Kidney capillary endothelial cell (primary cell): ENCODE measurements at regions not wholly inside any gene's neighbourhood (a gene's known extent, or its start where the extent isn't known, plus 50 kb on each side); places are given as distances from the start of the nearest gene placed in this dataset.
"Not testable (repeated sequence)": the region's sequence is repeated elsewhere in the genome, so short reads cannot be mapped to it uniquely, and the experiment has no call there.

Experiments
- DNase-seq: peaks from one replicate; pipeline ENCODE4 v3.0.0-alpha.2; 2018; ENCODE audit warnings: low spot score

DNA sequence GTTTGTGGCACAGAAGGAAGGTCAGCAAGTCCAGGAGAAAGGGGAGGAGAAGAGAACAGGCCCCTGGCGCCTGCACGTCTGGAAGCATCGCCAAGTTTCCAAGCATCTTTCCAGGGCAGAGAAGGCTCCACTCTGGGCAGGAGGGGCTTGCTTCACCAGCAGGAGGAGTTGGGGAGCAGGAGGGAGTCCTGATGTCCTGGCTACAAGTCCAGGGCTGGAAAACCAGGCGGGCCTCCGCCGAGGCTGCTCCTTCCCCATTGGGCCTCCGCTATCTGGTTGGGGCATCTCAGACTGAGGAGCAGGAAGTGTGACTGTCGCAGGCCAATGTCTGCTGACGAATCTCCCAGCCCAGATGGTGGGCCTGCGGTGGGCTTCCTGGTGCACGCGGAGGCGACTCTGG, 421.9 kb downstream of the PREX1 start:
- DNase-seq, result no peak

DNA sequence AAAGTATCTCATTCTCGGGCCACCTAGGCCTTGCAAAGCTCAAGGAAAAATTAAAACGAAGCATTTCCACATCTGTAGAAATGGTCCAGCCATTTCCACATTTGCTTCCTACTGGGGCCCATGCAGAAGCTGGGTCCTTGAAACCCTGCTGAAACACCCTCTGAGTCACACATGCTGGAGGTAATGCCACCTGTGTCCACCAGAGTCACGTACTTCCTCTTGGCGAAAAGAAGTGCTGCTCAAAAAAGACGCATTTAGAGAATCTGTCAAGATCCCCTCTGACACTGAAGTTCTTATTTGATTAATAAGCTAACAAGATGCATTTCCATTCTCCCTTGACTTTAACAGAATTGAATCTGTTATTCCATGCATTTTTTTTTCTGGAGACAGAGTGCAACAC, 423.2 kb downstream of the PREX1 start:
- no peak for DNase-seq

DNA sequence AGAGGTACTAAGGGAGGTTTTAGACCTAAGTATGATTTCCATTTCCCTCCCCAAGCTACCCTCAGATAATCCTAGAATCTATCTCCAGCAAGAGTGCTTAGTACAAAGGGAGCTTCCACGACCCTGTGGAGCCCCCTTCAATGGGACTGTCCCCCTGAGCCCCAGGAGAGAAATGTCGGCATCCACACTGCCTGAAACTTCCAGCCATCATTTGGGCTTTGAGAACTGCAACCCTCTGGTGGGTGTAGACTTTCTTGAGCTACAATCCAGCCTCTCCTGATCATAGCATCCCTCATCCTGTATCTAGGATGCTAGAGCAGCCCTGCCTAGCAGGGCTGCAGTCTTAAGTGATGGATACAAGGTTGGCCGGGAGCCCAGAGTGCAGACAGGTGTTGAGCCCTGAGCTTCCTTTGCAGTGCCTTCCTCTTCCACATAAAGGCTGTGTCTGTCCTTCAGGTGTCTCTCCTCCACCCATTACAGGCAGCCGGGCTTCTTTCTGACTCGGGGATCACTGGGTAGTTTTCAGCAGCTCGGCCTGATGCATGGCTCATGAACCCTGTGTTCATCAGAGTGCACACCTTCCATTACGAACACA, 424.5 kb downstream of the PREX1 start:
- DNase-seq, result no peak

DNA sequence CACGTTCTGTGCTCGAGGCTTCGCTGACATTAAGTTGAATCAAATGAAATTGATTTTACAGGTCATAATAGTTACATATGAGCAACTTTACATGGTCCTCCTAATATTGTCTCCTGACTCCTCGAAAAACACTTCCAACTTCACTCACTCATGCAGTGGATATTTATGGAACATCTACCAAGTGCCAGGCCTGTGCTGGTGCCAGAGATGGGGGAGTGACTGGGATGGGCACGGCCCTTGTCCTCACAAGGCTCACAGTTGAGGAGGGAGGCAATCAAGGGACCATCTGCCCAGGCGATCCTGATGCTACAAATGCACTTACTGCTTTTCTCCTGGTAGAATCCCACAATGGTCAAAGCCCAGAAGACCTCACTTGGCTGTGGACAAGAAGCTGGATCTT, 426.4 kb downstream of the PREX1 start:
- no peak for DNase-seq

DNA sequence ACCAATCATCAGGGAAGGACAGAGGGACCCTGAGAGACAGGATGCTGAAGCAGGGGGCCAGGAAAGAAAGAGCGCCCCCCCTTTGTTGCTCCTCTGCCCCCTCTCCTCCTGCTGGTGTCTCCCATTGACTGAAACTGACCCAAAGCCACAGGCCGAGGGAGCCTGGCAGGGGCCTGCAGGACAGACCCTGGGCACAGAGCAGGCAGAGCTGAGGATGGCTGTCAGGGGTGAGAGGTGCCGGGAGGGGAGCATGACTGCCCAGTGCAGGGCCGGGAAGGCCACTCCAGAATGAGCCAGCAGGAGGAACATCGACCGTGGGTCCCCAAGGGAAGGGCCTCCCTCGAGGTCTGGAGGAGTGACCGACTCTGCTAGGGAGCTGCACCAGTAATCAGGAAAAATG, 427.8 kb downstream of the PREX1 start:
- no peak for DNase-seq

DNA sequence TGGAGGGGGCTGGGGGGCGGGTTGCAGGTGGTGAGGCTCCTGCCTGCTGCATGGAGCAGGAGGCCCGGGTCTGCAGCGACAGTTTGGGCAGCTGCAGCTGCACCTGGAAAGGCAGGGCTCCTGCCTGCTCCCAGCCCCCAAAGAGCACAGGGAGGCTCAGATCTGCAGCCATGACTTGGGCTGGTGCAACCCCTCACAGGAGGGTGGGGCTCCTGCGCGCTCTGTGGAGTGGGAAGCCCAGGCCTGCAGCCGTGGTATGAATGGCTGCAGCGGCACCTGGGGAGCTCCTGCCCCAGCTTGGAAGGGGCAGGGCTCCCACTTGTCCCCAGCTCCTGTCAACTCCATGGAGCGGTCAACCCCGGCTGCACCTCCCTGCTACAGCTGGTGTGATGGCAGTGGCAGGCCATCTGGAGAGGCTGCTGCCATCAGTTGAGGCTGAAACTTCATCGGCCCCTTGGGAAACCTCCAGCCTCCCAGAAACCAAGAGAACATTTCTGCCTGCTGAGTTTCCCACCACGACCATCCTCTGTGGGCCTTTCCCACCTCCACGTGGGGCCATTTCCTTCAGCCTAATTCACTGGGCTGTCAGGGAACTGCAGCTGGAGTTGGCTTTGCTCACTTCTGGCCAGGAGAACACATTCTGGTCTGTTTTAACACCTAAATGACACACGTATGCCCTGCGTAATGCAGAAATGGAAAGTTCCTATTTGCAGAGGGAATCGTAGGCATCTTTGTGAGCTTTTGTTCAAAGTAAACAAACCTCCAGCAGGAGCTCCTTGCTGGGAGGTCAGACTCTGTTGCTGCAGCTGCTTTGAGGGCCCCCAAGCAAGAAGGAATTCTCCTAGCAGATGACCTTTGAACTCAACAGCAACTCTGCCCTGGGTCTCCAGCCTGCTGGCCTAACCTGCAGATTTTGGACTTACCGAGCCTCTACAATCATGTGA, 429.0 kb downstream of the PREX1 start:
- DNase-seq, result no peak

DNA sequence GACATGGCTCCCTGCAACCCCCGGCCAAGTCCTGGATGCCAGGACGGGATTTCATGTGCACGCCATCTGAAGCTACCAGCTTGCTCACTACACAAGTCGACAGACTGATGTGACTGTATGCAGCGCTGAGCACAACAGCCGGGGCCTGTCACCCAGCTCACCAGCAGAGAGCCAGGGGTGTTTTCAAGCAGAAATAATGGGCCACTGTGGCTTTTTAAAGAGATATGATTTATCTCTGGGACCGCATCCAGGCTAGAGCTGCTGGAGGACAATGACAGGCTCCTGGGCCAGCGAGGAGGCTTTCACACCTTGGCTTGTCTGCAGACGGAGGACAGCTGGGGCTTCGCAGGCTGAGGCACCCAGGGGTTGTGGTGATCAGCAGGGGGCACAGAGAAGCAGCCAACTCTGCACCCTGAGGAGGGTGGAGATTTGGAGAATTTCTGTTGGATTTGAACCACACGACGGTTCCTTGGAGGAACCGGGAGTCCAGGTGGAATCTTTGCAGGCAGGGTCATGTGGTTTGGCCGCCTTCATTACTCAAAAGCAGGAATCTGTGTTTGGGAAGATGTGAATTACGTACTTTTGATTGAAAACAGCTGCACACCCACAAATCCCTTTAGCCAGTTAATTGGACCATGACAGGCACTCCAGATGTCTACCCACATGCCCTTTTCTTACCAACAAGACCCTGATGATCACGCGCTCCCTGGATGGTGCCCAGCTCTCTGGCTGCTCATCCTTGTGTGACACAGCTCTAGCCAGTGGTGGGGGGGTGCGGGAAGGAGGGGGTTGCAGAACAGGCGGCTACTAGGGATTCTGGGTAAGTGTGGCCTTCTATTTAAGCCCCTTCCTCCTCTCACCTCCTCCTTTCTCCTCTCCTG, 430.6 kb downstream of the PREX1 start:
- DNase-seq, result not testable (repeated sequence)

DNA sequence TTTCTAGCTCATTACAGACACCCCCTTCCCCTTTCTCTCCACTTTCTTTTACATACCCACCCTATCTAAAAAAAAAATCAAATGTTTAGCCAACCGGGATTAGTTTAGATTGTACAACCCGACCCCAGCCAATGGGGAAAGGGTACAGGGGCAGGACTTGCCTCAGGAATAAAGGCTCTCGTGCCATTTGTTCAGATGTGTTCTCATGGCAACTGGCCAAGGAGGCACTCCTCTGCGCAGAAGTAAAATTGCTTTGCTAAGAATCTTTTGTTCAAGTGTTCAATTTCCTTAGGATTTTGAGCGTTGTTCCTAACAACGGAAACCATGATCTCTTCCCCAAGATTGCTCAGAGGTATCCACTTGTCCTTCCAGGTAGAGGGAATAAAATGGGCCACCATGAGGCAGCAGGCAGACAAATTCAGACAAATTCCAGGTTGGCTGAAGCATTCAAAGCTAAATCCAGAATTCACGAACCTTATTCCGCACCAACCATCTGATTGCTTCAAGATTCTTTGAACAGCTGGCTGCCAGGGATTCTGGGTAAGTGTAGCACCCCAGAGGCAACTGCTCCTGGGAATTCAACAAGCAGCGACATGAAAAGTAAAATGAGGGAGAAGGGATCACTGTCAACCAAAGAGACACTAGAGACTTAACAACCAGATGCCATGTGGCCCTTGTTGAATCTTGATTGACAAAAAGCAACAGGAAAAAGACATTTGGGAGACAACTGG, 431.8 kb downstream of the PREX1 start:
- no peak for DNase-seq

DNA sequence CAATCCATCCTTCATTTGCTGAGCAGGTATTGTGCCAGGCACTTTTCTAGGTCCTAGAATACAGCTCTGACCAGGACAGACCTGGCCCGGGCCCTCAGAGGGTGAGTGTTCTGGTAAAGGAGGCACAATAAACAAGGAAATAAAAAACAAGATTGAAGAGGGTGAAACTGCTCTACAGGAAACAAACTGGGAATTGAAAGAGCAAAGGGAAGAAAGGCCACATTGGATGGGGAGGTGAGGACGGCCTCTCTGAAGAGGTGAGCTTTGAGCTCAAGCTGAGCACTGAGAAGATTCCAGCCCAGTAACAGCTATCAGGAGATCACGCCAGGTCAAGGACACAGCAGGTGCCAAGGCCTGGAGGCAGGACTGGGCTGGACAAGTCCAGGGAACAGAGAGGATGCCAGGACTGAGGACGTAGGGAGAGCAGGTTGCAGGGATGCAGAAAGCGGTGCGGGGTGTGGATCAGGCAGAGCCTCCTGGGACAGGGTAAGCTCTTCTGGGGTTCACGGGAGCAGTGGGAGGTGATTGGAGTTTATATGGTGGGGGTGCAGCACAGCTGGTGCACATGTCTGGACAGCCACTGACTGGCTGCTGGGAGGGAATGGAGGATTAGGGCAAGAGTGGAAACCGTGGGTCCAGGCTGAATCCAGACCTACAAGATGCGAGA, 433.3 kb downstream of the PREX1 start:
- no peak for DNase-seq

DNA sequence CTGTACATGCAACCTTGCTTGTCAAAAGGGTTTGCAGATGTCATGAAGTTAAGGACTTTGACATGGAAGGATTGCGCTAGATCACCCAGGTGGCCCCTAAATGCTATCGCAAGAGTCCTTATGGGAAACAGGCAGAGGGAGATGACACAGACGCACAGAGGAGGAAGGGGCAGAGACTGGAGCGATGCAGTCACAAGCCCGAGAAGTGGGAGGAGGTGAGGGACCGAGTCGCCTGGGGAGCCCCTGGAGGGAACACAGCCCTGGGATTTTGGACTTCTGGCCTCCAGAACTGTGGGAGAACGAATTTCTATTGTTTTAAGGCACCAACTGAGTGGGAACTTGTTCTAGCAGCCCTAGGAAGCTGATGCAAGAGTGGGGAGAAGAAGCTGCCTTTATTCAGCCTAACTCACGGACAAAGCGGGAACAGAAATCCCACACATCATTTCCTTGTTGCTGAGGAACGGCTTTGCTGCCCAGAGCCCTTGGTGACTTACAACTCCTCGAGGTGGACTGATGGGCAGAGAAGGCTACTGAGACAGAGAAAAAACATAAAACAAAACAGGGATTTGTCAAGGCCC, 434.0 kb downstream of the PREX1 start:
- no peak for DNase-seq

DNA sequence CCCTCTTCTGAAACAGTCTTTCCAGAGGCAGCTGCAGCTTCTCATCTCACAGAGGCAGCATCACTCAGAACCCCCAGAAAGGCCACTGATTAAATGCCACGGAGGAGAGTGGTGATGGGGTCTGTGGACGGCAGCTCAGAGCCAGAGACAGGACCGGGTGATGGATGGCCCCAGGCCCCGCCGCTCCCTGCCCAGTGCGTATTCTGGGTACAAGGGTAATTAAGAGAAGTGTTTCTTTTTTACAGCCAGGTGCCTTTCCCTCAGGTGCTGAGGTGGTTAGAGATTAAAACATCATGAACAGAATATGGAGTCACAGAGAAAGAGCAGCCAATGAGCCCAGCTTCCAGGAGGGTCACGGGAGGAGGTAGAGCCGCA, 434.5 kb downstream of the PREX1 start:
- no peak for DNase-seq

DNA sequence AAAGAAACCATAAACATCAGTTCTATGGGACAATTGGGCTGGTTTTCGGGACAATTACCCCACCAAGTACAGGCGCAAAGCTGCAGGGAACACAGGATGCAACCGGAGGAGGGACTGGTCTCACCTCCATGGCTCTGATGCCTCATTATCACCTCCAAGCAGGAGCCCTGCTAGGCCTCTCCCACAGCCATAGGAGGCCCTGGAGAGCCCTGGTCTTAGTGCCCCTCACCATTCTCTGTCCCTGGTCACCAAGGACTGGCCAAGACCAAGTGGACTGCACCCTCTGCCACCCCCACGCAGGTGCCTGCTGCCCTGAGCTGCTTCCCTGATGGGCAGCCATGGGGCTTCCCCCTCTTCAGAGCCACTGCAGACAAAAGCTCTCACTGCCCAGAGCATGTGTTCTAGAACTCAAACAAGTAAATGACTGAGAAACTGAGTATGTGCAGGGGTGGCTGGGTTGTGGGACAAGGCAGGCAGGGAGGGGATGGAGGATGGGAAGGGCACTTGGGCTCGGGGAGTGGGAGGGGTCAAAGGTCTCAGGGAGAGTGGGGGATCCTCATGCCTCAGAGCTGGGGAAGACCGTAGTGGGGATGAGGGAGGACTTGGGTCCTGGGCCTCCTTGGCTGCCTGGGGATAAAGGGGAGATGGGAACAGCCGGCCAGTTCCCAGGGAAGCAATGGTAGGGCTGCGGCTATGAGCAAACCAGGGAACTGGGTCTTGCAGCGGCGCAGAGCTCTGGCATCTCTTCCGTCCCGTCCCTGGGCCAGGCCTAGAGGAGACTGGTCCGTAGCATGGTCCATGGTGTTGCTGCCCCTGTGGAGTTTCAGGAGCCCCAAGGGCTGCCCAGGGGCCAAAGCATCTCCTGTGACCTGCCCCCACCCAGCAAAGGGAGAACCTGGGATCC, 435.1 kb downstream of the PREX1 start:
- no peak for DNase-seq

DNA sequence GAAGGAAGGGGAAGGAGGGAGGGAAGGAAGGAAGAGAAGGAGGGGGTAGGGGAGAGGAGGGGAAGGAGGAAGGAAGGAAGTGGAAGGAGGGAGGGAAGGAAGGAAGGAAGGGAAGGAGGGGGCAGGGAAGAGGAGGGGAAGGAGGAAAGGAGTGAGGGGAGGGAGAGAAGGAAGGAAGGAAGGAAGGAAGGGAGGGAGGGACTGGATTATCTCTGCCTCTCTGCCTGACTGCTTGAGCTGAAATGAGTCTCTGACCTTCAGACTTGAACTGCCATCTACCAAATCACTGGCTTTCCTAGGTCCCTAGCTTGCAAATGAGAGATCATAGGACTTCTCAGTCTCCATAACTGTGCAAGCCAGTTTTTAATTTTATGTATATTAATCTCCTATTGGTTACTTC, 436.8 kb downstream of the PREX1 start:
- no peak for DNase-seq

DNA sequence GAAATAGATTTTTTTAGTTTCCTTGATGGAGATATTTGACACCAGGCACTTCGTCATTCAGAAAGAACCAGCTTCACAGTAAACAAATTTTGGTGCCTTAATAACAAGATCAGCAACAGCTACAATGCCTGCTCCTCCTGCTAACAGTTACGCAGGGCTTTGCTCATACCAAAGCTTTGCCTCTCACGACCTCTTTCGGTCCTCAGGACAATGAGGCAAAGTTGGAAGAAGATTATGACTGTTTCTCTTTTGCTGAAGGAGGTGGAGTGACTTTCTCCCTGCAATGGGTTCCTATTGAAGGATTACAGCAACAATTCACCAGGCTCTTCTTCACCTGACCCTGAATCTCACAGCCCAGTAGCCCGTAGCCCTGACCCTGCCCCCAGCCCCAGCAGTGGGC, 440.1 kb downstream of the PREX1 start:
- no peak for DNase-seq

DNA sequence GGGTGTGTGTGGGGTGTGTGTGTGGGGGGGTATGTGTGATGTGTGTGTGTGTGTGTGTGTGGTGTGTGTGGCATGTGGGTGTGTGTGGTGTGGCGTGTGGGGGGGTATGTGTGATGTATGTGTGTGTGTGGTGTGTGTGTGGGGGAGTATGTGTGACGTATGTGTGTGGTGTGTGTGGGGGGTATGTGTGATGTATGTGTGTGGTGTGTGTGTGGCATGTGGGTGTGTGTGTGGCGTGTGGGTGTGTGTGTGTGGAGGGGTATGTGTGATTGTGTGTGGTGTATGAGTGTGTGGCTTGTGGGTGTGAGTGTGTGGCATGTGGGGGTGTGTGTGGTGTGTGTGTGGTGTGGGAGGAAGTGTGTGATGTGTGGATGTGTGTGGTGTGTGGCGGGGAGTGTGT, 442.3 kb downstream of the PREX1 start:
- DNase-seq, result no peak

DNA sequence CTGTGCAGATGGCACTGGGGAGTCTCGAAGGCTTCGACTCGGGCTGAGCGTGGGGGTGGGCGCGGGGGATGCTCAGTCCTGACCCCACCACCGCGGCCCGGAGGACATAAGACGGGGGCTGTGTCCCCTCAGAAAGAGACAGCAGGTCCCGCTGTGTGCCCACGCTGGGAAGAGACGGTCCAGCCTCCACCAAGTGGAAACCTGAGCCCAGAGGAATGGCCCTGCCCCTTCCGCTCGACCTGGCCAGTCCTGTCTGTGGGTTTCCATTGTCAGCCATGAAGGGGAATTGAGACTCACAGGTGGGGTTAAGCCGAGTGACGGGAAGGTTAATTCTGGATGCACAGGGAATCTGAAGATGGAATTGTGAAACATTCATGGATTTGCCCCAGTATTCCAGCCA, 442.7 kb downstream of the PREX1 start:
- no peak for DNase-seq

DNA sequence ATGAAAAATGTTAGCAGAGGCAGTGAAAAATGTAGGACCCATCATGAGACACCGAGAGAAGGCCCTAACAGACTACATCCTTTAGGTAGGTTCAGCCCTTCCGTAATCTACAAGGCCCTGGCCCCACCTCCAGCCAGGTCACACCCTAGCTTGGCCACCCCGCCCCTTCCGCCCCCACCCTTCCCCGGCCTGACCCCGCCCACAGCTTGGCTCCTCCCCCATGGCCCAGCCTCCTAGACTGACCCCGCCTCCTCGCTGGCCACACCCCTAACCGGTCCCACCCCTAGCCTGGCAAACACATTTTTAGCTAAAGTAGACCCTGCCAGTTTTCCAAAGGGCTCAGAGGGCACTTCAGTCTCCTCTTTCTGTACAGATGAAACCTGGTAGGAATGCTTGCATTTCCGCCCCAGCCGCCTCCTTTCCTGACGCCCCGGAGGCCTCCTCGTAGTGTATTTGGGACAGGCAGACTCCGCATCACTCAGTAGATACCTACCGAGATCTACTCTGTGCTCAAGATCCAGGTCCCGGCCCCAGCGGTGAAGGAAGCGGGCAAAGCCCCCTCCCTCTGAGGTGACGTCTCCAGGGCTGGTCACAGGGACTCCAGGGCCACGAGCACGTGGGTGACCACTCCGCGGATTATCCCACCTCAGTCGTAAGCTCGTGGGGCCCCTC, 443.5 kb downstream of the PREX1 start:
- no peak for DNase-seq

DNA sequence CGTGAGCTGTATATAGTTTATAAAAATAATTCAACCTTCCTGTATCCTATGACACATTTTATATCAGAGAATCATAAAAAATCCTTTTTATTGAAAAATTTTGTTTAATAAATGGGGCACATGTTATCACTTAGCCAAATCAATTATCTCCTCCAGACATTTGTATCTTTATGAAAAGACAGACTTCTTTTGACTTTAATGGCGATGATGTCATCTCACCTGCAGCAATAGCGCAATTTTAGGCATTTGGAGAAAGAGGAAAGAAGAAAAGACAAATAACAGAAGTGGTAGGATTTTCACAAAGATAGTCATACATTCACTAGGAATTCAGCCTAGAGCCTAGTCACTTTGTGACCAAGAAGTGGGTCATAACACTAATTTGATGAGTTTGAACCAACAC, 444.5 kb downstream of the PREX1 start:
- DNase-seq, result no peak

DNA sequence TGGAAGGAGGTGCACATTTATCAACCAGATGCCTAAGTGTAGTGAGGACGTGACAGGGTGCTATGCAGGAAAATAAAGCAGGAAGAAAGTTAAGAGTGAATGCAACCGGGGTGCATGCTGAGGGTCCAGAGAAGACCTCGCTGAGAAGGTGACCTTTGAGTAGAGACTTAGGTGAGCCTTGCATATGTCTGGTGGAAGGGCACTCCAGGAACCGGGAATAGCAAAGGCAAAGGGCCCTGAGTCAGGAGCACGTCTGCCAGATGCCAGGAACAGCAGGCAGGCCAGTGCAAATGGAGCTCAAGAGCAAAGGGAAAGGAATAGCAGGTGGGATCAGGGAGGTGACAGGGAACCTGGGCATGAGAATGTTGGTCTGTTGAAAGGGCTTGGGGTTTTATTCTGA, 445.5 kb downstream of the PREX1 start:
- DNase-seq, result no peak
